Activated naive CD4-positive, alpha-beta T cell (primary cell): ENCODE measurements at regions not wholly inside any gene's neighbourhood (a gene's known extent, or its start where the extent isn't known, plus 50 kb on each side); places are given as distances from the start of the nearest gene placed in this dataset.

Experiments used
- DNase-seq, 4 experiments: peaks; one replicate each; lab custom pipeline; 2025; lab: John Stamatoyannopoulos, UW

- DNase-seq: no peak
Observed at GRCh38 chr18:32542221-32542798, 71.6 kb upstream of the GAREM1 start.

GRCh38 chr18:32530947-32531651 is 60.4 kb upstream of the GAREM1 start:
- DNase-seq: no peak

- DNase-seq: no peak
Observed at GRCh38 chr18:32529722-32530420, 59.2 kb upstream of the GAREM1 start.

DNA sequence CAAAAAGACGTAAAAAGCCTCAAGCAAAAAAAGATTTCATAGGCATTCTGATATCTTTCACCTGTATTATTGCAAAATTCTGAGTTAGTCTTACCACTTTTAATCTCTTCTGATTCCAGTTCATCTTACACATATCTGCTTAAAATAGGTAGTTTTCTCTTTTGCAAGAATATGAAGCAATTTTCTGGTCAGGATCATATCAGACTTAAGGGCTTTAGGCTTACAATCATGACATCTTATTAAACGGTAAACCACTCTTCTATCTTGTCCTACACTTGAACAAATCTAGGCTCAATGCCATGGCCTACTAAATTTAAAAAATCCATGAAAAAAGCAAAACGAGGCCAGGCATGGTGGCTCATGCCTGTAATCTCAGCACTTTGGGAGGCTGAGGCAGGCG is 50.1 kb upstream of the GAREM1 start:
- DNase-seq: no peak
